Rectal smooth muscle tissue (tissue), 1 donor: ENCODE measurements at regions not wholly inside any gene's neighbourhood (a gene's known extent, or its start where the extent isn't known, plus 50 kb on each side); places are given as distances from the start of the nearest gene placed in this dataset.
A peak's percentile ranks its signal among the peaks of the same experiment; 100 is the strongest.

Experiments
- H3K27ac ChIP-seq: one replicate; pipeline ENCODE4 v1.7.0; 2013; ENCODE audit warnings: low read depth, low read length, inconsistent platforms
- H3K27me3 ChIP-seq: one replicate; pipeline ENCODE4 v1.7.0; 2013; ENCODE audit warnings: low read length; ENCODE audit not compliant: control insufficient read depth, insufficient read depth
- H3K36me3 ChIP-seq: one replicate; pipeline ENCODE4 v1.7.0; 2013; ENCODE audit warnings: low read length; ENCODE audit not compliant: control insufficient read depth, insufficient read depth
- H3K4me1 ChIP-seq: one replicate; pipeline ENCODE4 v1.7.0; 2013; ENCODE audit warnings: low read length; ENCODE audit not compliant: control insufficient read depth, insufficient read depth
- H3K4me3 ChIP-seq: one replicate; pipeline ENCODE4 v1.7.0; 2013; ENCODE audit warnings: low read length
- H3K9ac ChIP-seq: one replicate; pipeline ENCODE4 v1.7.0; 2013; ENCODE audit warnings: low read length

DNA sequence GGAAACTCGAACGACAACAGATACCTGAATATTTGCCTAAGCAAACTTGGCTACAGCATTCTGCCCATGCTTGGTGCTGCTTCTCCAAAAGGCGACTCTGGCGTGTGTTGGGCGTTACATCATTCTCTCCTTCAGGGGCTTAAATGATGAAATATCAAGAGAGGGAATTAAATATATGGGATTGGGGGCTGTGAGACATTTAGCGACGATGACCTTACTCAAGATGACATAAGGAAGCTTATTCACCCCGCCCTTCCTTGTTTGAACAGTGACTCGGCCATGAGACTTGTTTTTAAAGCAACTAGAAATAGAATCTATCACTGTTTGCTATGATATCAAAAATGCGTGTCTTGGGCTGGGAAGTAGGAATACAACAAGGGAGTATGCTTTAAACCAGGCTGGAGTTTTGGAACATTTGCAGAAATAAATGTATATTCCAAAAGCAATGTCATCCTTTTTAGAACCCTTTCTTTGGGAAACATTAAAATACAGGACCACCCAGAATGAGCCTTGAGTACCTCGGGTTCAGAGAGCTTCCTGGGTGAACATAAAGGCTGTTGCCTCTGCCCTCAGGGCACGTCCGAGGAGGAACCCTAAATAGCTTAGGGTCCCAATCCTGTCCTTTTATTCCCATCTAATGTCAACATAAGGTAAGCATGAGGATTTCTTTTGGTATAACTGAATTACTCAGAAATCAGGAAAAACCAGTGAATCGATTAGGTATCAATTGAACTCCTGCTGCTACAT lies 123.3 kb upstream of the SLC45A1 start:
- Histone ChIP-seq H3K9ac (no peak overlapping the region), H3K4me1 (peaks cover 12% of the 10 kb centered on the region), H3K27me3 (no peaks in the 10 kb centered on the region), H3K4me3 (no peak overlapping the region), H3K27ac (no peak overlapping the region), H3K36me3 (no peaks in the 10 kb centered on the region)

DNA sequence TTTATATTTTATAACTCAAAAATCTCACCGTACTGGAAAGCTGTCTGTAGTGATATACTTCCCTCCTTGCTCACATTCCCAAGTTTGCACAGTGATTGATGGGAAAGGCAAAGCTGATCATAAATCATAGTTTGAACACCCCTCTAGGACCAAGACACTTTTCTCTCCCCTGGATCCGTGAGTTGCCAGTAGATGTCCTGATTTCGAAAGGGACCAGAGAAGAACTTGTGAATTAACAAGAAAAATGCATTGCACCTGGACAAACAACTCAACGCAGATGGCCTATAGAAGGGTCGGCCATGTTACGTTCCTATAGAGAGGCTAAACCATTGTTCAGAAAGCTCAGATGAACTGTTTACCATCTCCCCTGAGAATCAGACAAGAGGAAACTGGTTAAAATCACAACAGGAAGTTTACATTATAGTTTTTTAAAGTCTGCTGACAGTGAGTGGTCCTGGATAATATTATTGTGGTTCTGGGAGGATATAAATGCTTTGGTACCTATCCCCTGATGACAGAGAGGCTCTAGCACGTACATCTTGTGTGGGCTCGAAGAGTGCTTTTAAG lies 124.0 kb upstream of the SLC45A1 start:
- no peak overlapping the region for H3K9ac ChIP-seq
- no peak overlapping the region for H3K27ac ChIP-seq
- no peaks in the 10 kb centered on the region for H3K36me3 ChIP-seq
- H3K4me3 ChIP-seq = no peak overlapping the region
- H3K4me1 ChIP-seq = peaks cover 13% of the 10 kb centered on the region
- no peaks in the 10 kb centered on the region for H3K27me3 ChIP-seq

DNA sequence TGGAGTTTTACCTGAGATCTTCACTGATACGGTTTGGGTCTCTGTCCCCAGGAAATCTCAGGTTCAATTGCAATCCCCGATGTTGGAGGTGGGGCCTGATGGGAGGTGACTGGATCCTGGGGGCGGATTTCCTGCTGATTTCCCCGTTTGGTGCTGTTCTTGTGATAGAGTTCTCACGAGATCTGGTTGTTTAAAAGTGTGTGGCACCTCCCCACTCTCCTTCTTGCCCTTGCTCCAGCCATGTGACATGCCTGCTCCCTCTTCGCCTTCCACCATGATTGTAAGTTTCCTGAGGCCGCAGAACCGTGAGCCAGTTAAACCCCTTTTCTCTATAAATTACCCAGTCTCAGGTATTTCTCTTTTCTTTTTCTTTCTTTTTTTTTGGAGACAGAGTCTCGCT lies 126.4 kb upstream of the SLC45A1 start:
- Histone ChIP-seq H3K4me3 (no peak overlapping the region), H3K27me3 (no peaks in the 10 kb centered on the region), H3K36me3 (no peaks in the 10 kb centered on the region), H3K9ac (no peak overlapping the region), H3K4me1 (peaks cover 6% of the 10 kb centered on the region), H3K27ac (no peak overlapping the region)

DNA sequence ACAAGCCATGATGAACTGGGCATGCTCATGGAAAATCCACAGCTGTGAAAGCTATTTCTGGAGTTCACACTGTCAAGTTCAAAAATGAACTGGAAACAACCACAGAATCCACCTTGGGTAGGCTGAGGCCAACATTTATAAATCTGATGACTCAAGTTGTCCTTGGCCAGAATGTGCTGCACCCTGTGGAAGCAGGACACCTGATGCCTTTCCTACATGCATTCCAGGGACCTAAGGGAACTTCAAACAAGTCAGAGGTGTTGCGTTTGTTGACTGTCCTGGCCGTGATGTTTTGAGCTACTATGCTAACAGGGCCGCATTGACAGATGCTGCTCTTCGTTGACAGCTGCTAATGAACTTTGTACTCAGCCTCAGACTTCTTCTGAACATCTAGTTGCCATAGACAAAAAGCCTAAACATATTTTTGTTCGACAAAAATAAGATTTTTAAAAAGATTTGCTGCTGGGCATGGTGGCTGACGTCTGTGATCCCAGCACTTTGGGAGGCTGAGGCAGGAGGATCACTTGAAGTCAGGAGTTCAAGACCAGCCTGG lies 127.9 kb upstream of the SLC45A1 start:
- no peak overlapping the region for H3K9ac ChIP-seq
- H3K4me1 ChIP-seq = peaks cover 6% of the 10 kb centered on the region
- H3K4me3 ChIP-seq = no peak overlapping the region
- H3K36me3 ChIP-seq = no peaks in the 10 kb centered on the region
- peak overlapping the region; percentile 40 for H3K27ac ChIP-seq
- no peaks in the 10 kb centered on the region for H3K27me3 ChIP-seq

DNA sequence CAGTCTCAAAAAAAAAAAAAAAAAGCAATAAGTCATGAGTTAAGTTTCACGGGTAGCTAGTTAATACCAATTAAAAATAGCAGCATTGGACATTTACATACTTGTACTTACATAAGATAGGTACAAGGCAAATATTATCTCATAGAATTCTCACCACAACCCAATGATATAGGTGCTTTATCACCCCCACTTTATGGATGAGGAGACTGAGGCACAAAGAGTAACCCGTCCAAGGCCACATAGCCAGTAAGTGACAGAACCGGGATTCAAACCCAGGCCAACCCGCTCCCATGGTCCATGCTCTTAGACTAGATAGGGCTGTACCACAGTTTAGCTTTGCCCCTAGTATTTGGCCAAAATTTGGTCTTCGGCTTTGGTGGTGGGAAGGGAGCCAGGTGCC lies 132.5 kb upstream of the SLC45A1 start:
- no peak overlapping the region for H3K4me3 ChIP-seq
- H3K27ac ChIP-seq = no peak overlapping the region
- no peaks in the 10 kb centered on the region for H3K27me3 ChIP-seq
- H3K9ac ChIP-seq = no peak overlapping the region
- peaks cover 6% of the 10 kb centered on the region for H3K4me1 ChIP-seq
- no peaks in the 10 kb centered on the region for H3K36me3 ChIP-seq

DNA sequence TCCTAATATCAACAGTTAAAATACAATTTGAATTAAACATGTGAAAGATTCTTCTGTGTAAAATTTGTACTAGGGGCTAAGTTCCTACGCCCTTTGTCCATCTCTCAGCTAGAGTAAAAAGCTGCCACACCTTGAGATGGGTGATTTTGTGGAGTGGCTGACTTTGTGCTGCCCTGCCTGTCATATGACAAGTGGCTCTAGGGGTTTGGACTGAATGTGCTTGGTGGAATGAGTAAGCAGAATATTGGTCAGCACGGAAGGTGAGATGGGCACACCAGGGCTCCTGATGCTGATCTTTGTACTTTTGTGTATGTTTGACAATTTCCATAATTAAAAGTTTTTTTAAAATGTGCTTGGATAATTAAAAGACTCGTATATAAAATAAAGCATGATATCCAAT lies 133.6 kb upstream of the SLC45A1 start:
- H3K9ac ChIP-seq = no peak overlapping the region
- H3K27ac ChIP-seq = no peak overlapping the region
- no peak overlapping the region for H3K4me3 ChIP-seq

DNA sequence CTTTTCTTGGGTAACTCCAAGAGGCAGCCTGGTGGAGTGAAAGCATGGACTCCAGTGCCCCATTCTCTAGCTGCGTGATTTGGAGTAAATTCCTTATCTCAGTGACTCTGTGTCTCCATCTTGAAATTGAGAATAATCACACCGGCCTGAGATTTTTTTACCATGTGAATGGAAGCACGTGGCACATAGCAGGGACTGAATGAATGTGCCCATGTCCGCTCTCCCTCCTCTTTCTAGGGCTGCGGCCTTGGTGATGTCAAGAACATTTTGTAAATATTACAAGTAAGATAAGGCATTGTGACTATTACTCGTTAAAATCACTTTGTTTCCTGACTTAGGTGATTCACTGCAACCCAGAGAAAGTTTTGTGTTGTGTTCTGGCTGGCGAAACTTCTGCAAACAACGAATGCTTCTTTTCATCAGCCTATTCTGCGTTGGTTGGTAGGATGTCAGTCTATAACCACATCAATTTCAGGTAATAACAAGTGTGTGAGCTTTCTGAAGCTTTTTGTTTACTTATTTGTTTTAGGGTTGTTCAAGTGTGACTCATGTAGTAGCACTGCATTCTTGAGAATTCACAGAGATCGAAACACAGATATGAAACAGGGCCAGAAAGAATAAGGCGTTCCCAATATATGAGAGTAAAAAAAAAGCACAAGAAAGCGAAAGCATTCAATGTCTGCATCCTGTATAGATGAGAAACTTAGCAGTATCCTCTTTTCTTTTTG lies 135.7 kb upstream of the SLC45A1 start:
- H3K27ac ChIP-seq = no peak overlapping the region
- H3K9ac ChIP-seq = no peak overlapping the region
- H3K27me3 ChIP-seq = no peaks in the 10 kb centered on the region
- no peaks in the 10 kb centered on the region for H3K36me3 ChIP-seq
- no peak overlapping the region for H3K4me3 ChIP-seq
- H3K4me1 ChIP-seq = no peaks in the 10 kb centered on the region

More for the DNA sequence above, 133.6 kb upstream of the SLC45A1 start:
- H3K4me1 ChIP-seq = no peaks in the 10 kb centered on the region
- H3K27me3 ChIP-seq = no peaks in the 10 kb centered on the region
- H3K36me3 ChIP-seq = no peaks in the 10 kb centered on the region

DNA sequence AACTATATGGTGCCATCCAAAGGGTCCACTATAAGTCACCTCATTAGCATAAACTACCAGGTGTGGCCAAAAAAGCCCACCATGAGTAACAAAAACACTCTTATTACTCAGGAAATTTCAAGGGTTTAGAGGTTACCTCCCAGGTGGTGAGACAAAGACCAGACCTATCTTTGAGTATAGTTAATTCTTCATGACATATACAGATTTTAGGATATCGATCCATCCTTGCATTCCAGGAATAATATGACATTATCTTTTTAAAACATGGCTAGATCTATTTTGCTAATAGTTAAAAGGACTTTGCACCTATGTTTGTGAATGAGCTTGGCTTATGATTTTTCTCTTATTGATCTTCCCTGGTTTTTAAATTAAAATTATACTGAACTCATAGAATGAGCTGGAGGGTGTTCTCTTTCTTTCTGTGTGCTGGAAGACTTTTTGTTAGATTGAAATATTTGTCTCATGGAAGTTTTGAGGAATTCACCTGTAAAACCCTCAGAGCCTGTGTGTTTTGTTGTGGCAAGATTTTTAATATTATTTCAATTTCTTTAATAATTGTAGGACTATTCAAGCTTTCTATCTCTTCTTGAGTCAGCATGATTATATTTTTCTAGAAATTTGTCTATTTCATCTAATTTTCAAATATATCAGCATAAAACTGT lies 138.7 kb upstream of the SLC45A1 start:
- no peak overlapping the region for H3K4me3 ChIP-seq
- H3K9ac ChIP-seq = no peak overlapping the region
- H3K27me3 ChIP-seq = no peaks in the 10 kb centered on the region
- peaks cover 2% of the 10 kb centered on the region for H3K4me1 ChIP-seq
- no peak overlapping the region for H3K27ac ChIP-seq
- H3K36me3 ChIP-seq = no peaks in the 10 kb centered on the region

DNA sequence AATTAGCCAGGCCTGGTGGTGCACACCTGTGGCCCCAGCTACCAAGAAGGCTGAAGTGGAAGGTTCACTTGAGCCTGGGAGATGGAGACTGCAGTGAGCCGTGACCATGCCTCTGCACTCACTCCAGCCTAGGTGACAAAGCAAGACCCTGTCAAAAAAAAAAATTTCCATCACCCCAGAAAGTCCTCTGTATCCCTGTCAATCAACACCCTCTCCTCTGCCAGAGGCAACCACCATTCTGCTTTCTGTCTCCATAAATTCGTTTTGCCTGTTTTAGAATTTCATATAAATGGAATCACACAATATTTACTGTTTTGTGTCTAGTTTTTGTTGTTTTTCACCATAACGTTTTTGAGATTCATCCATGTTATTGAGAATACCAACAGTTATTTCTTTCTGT lies 141.6 kb upstream of the SLC45A1 start:
- Histone ChIP-seq H3K36me3 (no peaks in the 10 kb centered on the region), H3K9ac (no peak overlapping the region), H3K4me1 (peaks cover 5% of the 10 kb centered on the region), H3K27me3 (no peaks in the 10 kb centered on the region), H3K4me3 (no peak overlapping the region), H3K27ac (no peak overlapping the region)

DNA sequence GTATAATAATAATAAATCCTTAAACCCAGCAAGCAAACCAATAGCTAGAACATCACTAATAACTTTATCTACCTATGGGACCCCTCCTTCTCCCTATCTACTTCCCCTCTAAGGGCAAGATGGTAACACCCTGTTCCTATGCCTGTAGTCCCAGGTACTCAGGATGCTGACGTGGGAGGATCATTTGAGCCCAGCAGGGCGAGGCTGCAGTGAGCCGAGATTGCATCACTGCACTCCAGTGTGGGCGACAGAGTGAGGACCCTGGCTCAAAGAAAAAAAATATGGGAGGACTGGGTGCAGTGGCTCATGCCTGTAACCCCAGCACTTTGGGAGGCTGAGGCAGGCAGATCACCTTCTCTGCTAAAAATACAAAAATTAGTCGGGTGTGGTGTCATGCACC lies 143.1 kb upstream of the SLC45A1 start:
- Histone ChIP-seq H3K27ac (no peak overlapping the region), H3K9ac (no peak overlapping the region), H3K4me3 (no peak overlapping the region), H3K4me1 (peaks cover 12% of the 10 kb centered on the region), H3K27me3 (no peaks in the 10 kb centered on the region), H3K36me3 (no peaks in the 10 kb centered on the region)

DNA sequence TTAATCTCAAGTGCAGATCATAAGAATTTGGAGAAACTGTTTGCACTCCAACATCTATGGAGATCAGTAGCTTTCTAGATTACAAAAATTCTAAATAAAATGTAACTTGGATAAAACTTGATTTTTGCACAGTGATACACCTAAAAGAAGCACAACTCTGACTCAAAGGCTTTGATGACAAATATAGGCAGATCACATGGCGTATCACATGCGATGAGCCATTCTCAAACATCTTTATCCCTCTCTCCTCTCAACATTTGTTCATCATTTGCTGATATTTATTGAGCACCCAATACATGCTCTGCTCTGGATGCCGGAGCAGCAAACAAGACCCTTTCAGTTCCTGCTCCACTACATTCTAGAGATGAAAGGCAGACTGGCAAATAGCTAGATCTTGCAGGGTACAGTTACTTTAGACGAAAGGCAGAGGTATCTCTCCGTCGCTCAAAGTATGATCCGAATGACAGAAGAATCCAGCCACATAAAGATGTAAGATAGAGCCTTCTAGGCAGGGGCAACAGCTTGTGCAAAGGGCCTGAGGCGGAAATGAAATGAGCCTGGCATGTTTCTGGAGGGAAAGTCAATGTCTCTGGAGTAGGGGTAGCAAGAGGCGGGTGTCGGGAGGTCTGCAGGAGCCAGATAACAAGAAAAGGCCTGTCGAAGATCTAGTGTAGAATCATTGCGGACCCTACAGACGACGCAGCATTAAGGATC lies 145.8 kb upstream of the ERRFI1 start:
- no peak overlapping the region for H3K27ac ChIP-seq

More for the DNA sequence above, 145.8 kb upstream of the ERRFI1 start:
- Histone ChIP-seq H3K4me3 (no peak overlapping the region), H3K4me1 (peaks cover 17% of the 10 kb centered on the region), H3K9ac (no peak overlapping the region), H3K36me3 (no peaks in the 10 kb centered on the region), H3K27me3 (no peaks in the 10 kb centered on the region)
